HPDE6-E6E7 (cell line): ENCODE measurements at regions not wholly inside any gene's neighbourhood (a gene's known extent, or its start where the extent isn't known, plus 50 kb on each side); places are given as distances from the start of the nearest gene placed in this dataset.

ENCODE experiments used
- DNase-seq: peaks from one replicate; pipeline ENCODE4 v3.0.0; 2011; ENCODE audit warnings: missing footprints; ENCODE audit errors: extremely low spot score

GRCh38 chr10:71145352-71145945 lies 66.9 kb upstream of the UNC5B start:
- no peak for DNase-seq

DNA sequence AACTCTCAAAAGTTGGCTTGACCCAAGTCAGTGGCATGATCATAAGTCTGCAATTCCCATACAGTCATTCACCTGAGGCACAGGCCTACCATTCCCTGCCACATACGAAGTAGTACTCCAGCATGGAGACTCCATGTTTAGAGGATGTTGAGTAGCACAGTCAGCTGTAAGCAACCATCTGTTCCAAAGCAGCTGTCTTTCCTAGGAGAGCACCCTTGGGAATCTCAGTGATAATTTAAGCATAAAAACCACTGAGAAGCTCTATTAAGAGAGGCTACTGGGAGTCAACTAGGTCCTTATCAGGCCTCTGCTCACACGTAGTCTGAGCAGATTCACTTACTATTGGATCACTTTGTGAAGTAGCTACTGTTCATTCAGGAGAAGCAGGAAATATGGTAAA lies 61.6 kb upstream of the UNC5B start:
- DNase-seq = no peak

GRCh38 chr10:71152043-71152442 lies 60.3 kb upstream of the UNC5B start:
- no peak for DNase-seq

- DNase-seq = no peak
Observed at GRCh38 chr10:71156436-71156835, 55.9 kb upstream of the UNC5B start.

- DNase-seq = no peak
Observed at GRCh38 chr10:71157435-71157834, 54.9 kb upstream of the UNC5B start.

GRCh38 chr10:71158251-71158650 lies 54.1 kb upstream of the UNC5B start:
- DNase-seq = no peak

DNA sequence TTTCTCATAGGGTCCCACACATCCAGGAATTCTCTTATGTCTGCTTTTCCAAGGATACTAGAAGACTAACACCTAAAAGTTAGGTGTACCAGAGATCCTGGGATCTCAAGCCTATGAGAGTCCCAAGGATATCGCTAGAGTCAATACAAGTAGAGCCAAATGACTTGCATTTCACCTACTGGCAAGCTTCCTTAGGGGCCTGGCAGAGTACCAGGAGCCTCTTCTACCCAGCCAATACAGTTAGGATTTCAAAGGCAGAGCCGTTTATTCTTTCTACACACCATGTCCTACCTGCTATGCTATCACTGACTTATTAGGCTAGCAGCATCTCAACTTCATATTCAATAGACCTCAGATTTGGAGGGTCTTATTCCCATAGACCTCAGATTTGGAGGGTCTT lies 53.5 kb upstream of the UNC5B start:
- no peak for DNase-seq

GRCh38 chr10:71159892-71160291 lies 52.5 kb upstream of the UNC5B start:
- no peak for DNase-seq

GRCh38 chr10:71161425-71161824 lies 50.9 kb upstream of the UNC5B start:
- no peak for DNase-seq
